Keratinocyte (primary cell): ENCODE measurements at regions not wholly inside any gene's neighbourhood (a gene's known extent, or its start where the extent isn't known, plus 50 kb on each side); places are given as distances from the start of the nearest gene placed in this dataset.

ENCODE experiments used
- DNase-seq: peaks from one replicate; pipeline ENCODE4 v3.0.0-alpha.2; 2011; ENCODE audit warnings: low read depth, missing footprints, low spot score
- FAIRE-seq: peaks from 2 replicates; lab custom pipeline; 2011; peaks lifted over from hg19 to GRCh38; lab: Jason Lieb, UNC
- H2AFZ ChIP-seq: 2 replicates; pipeline ENCODE4 v1.6.0; 2012; ENCODE audit warnings: low read length, control low read depth, inconsistent platforms; ENCODE audit not compliant: control insufficient read depth
- H3K27ac ChIP-seq: 2 replicates; pipeline ENCODE4 v1.5.1; 2011; ENCODE audit warnings: low read length; ENCODE audit not compliant: control insufficient read depth, insufficient read depth
- H3K27me3 ChIP-seq: 3 replicates; pipeline ENCODE4 v1.6.0; 2011; ENCODE audit warnings: low read length; ENCODE audit not compliant: control insufficient read depth, insufficient read depth; ENCODE audit errors: extremely low read depth
- H3K36me3 ChIP-seq, 2 experiments: 2 replicates in 1 of 2; 3 replicates in 1 of 2; pipeline ENCODE4 v1.5.1; 2011; ENCODE audit warnings: low read length in 2 of 2, mild to moderate bottlenecking in 1 of 2; ENCODE audit not compliant: control insufficient read depth in 2 of 2, insufficient read depth in 2 of 2; ENCODE audit errors: extremely low read depth in 1 of 2
- H3K4me1 ChIP-seq: 3 replicates; pipeline ENCODE4 v1.5.1; 2011; ENCODE audit warnings: low read length; ENCODE audit not compliant: control insufficient read depth, insufficient read depth; ENCODE audit errors: extremely low read depth
- H3K4me2 ChIP-seq: 3 replicates; pipeline ENCODE4 v1.6.0; 2011; ENCODE audit warnings: low read depth, low read length; ENCODE audit not compliant: control insufficient read depth, insufficient read depth; ENCODE audit errors: extremely low read depth
- H3K4me3 ChIP-seq, 3 experiments: fragments of 200-600 bp in 1 of 3; sonication (generic) in 1 of 3; 2 replicates in 2 of 3; 3 replicates in 1 of 3; pipeline ENCODE4 v1.5.1; 2011 to 2016; ENCODE audit warnings: low read length in 3 of 3, mild to moderate bottlenecking in 3 of 3, control low read depth in 2 of 3, inconsistent platforms in 1 of 3, low read depth in 1 of 3, mixed read lengths in 1 of 3, mixed run types in 1 of 3, moderate library complexity in 1 of 3; ENCODE audit not compliant: control insufficient read depth in 2 of 3, insufficient read depth in 2 of 3; ENCODE audit errors: extremely low read depth in 1 of 3
- H3K79me2 ChIP-seq: 2 replicates; pipeline ENCODE4 v1.6.0; 2012; ENCODE audit warnings: low read length; ENCODE audit not compliant: control insufficient read depth, insufficient read depth
- H3K9ac ChIP-seq: 3 replicates; pipeline ENCODE4 v1.6.0; 2011; ENCODE audit warnings: low read length; ENCODE audit not compliant: control insufficient read depth, insufficient read depth; ENCODE audit errors: extremely low read depth
- H3K9me1 ChIP-seq: 3 replicates; pipeline ENCODE4 v1.6.0; 2011; ENCODE audit warnings: low read length; ENCODE audit not compliant: control insufficient read depth, insufficient read depth; ENCODE audit errors: extremely low read depth
- H3K9me3 ChIP-seq: 2 replicates; pipeline ENCODE4 v1.5.1; 2012; ENCODE audit warnings: low read depth, low read length; ENCODE audit not compliant: control insufficient read depth
- H4K20me1 ChIP-seq: 3 replicates; pipeline ENCODE4 v1.6.0; 2011; ENCODE audit warnings: low read length; ENCODE audit not compliant: control insufficient read depth, insufficient read depth; ENCODE audit errors: extremely low read depth
- EZH2 ChIP-seq: IDR thresholded peaks from one replicate; pipeline ENCODE4 v1.6.1; 2012; ENCODE audit warnings: inconsistent platforms, mild to moderate bottlenecking, low read length, moderate library complexity
- dilution Hi-C: fragments of 300-500 bp; cut with MboI; formaldehyde crosslinking; loops from one replicate; pipeline ENCODE4 v1.7.0; 2020; ENCODE audit warnings: low sequenced_read_pairs; ENCODE audit not compliant: extremely low pct_ligation_motif_present
- TF ChIP-seq, protein P1 (sequence below), 3 experiments: IDR thresholded peaks in 1 of 3; conservative IDR thresholded peaks in 1 of 3; optimal IDR thresholded peaks in 1 of 3; 2 replicates in 2 of 3; 3 replicates in 1 of 3; pipeline versions ENCODE3 to v1.5.1; 2011; ENCODE audit warnings: low read length in 3 of 3, mild to moderate bottlenecking in 3 of 3, moderate library complexity in 2 of 3, control low read depth in 1 of 3, inconsistent platforms in 1 of 3; ENCODE audit not compliant: insufficient read depth in 2 of 3; ENCODE audit errors: extremely low read depth in 1 of 3

DNA sequence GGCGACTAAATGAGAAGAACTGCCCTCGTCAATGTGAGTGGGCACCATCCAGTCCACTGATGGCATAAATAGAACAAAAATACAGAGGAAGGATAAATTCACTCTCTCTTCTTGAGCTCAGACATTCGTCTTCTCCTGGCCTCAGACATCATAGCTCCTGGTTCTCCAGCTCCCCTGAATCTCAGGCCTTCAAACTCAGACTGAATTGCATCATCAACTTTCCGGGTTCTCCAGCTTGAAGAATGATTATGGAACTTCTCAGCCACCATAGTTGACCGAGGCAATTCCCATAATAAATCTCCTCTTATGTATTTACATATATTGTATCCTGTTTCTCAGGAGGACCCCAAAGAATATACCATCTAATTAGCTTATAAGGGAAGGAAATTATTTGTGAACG is 55.0 kb upstream of the FNDC3A start:
- no peak for TF ChIP-seq EZH2
- TF ChIP-seq, protein P1, sequence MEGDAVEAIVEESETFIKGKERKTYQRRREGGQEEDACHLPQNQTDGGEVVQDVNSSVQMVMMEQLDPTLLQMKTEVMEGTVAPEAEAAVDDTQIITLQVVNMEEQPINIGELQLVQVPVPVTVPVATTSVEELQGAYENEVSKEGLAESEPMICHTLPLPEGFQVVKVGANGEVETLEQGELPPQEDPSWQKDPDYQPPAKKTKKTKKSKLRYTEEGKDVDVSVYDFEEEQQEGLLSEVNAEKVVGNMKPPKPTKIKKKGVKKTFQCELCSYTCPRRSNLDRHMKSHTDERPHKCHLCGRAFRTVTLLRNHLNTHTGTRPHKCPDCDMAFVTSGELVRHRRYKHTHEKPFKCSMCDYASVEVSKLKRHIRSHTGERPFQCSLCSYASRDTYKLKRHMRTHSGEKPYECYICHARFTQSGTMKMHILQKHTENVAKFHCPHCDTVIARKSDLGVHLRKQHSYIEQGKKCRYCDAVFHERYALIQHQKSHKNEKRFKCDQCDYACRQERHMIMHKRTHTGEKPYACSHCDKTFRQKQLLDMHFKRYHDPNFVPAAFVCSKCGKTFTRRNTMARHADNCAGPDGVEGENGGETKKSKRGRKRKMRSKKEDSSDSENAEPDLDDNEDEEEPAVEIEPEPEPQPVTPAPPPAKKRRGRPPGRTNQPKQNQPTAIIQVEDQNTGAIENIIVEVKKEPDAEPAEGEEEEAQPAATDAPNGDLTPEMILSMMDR (optimal IDR thresholded peaks at IDR 0.05 in 1 of 3, IDR thresholded peaks at IDR 0.05 in 1 of 3, conservative IDR thresholded peaks at IDR 0.05 in 1 of 3; ENCODE audit: extremely low read depth in 1 of 3, insufficient read depth in 2 of 3, low read length in 3 of 3), result no peak
- no peaks in the 10 kb centered on the region for H3K9me3 ChIP-seq
- DNase-seq, result no peak
- H4K20me1 ChIP-seq, result no peaks in the 10 kb centered on the region
- H3K9ac ChIP-seq, result no peak overlapping the region
- H3K9me1 ChIP-seq, result no peaks in the 10 kb centered on the region
- peaks cover 3% of the 10 kb centered on the region for H3K27me3 ChIP-seq
- H3K4me1 ChIP-seq, result no peaks in the 10 kb centered on the region
- no peaks in the 10 kb centered on the region for H3K36me3 ChIP-seq
- H3K79me2 ChIP-seq, result no peaks in the 10 kb centered on the region
- dilution Hi-C loops, result no loop called here
- H3K4me2 ChIP-seq, result no peak overlapping the region
- H3K27ac ChIP-seq, result no peak overlapping the region
- H3K4me3 ChIP-seq, result no peak overlapping the region
- H2AFZ ChIP-seq, result no peak overlapping the region
- FAIRE-seq, result no peak

DNA sequence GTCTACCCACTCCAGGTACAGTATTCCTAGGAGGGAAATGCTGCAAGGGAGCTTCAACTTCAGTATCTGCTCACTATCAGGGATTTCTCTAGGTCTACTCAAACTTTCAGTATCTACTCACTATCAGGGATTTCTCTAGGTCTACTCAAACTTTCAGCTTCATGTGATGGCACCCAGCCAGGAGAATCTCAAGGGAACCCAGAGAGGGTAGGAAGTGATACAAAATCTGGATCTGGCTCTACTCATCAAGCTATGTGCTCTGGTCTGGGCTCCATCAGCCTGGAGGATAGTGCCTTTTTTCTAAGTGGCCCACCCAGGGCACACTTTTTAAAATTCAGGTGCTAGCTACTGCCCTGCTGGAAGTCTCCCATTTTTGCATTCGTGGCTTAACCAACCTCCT is 52.3 kb upstream of the FNDC3A start:
- no peak overlapping the region for H2AFZ ChIP-seq
- H3K4me1 ChIP-seq, result no peaks in the 10 kb centered on the region
- no peak overlapping the region for H3K9ac ChIP-seq
- H3K27me3 ChIP-seq, result peaks cover 3% of the 10 kb centered on the region
- no peaks in the 10 kb centered on the region for H3K9me1 ChIP-seq
- H4K20me1 ChIP-seq, result no peaks in the 10 kb centered on the region
- no peak overlapping the region for H3K4me3 ChIP-seq
- no peak overlapping the region for H3K4me2 ChIP-seq
- no peaks in the 10 kb centered on the region for H3K9me3 ChIP-seq
- no peak for FAIRE-seq
- no peak overlapping the region for H3K27ac ChIP-seq
- TF ChIP-seq, protein P1 (optimal IDR thresholded peaks at IDR 0.05 in 1 of 3, IDR thresholded peaks at IDR 0.05 in 1 of 3, conservative IDR thresholded peaks at IDR 0.05 in 1 of 3; ENCODE audit: extremely low read depth in 1 of 3, insufficient read depth in 2 of 3, low read length in 3 of 3), result no peak
- no peak for TF ChIP-seq EZH2
- no peaks in the 10 kb centered on the region for H3K79me2 ChIP-seq
- DNase-seq, result no peak
- dilution Hi-C loops, result no loop called here
- no peaks in the 10 kb centered on the region for H3K36me3 ChIP-seq
